CD4-positive, alpha-beta T cell (primary cell): ENCODE measurements at regions not wholly inside any gene's neighbourhood (a gene's known extent, or its start where the extent isn't known, plus 50 kb on each side); places are given as distances from the start of the nearest gene placed in this dataset.

Experiments used
- ATAC-seq: fragments of 200-7000 bp; cut with Tn5 transposase; one replicate; pipeline ENCODE4 v1.10.0; 2022; ENCODE audit warnings: mild to moderate bottlenecking; ENCODE audit not compliant: poor library complexity
- CTCF ChIA-PET: fragments of 350-600 bp; sonication (Branson Sonifier 250); formaldehyde crosslinking; loops from one replicate; lab custom pipeline; 2021; ENCODE audit warnings: antibody characterized with exemption, inconsistent platforms; lab: Charles Lee
- POLR2A ChIA-PET: fragments of 350-600 bp; sonication (Branson Sonifier 250); formaldehyde crosslinking; loops from one replicate; lab custom pipeline; 2021; ENCODE audit warnings: antibody characterized with exemption, inconsistent platforms; lab: Charles Lee
- DNase-seq, 14 experiments: peaks; one replicate each; pipeline ENCODE4 v3.0.0-alpha.2; 2013 to 2020; ENCODE audit warnings: mixed read lengths in 2 of 14
- H3K27ac ChIP-seq, 2 donors: one replicate each; pipeline versions ENCODE4 v1.5.1 to v1.7.0; 2013; ENCODE audit warnings: low read length in 2 of 2, low read depth in 1 of 2, mild to moderate bottlenecking in 1 of 2
- H3K27me3 ChIP-seq, 2 experiments: 1 replicate in 1 of 2; 2 replicates in 1 of 2; pipeline versions ENCODE4 v1.6.1 to v1.7.0; 2013; ENCODE audit warnings: low read length in 2 of 2, control low read depth in 1 of 2, mild to moderate bottlenecking in 1 of 2, moderate library complexity in 1 of 2; ENCODE audit not compliant: insufficient read depth in 2 of 2, control insufficient read depth in 1 of 2
- H3K36me3 ChIP-seq: one replicate; pipeline ENCODE4 v1.6.1; 2013; ENCODE audit warnings: low read length, control low read depth; ENCODE audit not compliant: insufficient read depth
- H3K4me1 ChIP-seq: one replicate; pipeline ENCODE4 v1.6.1; 2013; ENCODE audit warnings: low read length, control low read depth; ENCODE audit not compliant: insufficient read depth
- H3K4me3 ChIP-seq: one replicate; pipeline ENCODE4 v1.5.1; 2013; ENCODE audit warnings: mild to moderate bottlenecking, low read length, moderate library complexity
- H3K9me3 ChIP-seq, 2 experiments: 1 replicate in 1 of 2; 2 replicates in 1 of 2; pipeline versions ENCODE4 v1.6.1 to v1.7.0; 2013; ENCODE audit warnings: low read length in 2 of 2, mild to moderate bottlenecking in 2 of 2, control low read depth in 1 of 2, moderate library complexity in 1 of 2; ENCODE audit not compliant: control insufficient read depth in 1 of 2, insufficient read depth in 1 of 2
- H3K27ac Mint-ChIP-seq: one replicate; pipeline ENCODE4 v1.8.0; 2020; ENCODE audit warnings: mixed read lengths
- H3K27me3 Mint-ChIP-seq: one replicate; pipeline ENCODE4 v1.8.0; 2021; ENCODE audit warnings: mixed read lengths
- H3K36me3 Mint-ChIP-seq: one replicate; pipeline ENCODE4 v1.8.0; 2021; ENCODE audit warnings: low read depth, mixed read lengths
- H3K4me1 Mint-ChIP-seq: one replicate; pipeline ENCODE4 v1.8.0; 2021; ENCODE audit warnings: low read depth, mixed read lengths
- H3K4me3 Mint-ChIP-seq: one replicate; pipeline ENCODE4 v1.8.0; 2020; ENCODE audit warnings: mild to moderate bottlenecking, mixed read lengths
- H3K9me3 Mint-ChIP-seq: one replicate; pipeline ENCODE4 v1.8.0; 2020; ENCODE audit warnings: mixed read lengths
- CTCF ChIP-seq: fragments of 200-600 bp; IDR thresholded peaks from one replicate; pipeline ENCODE4 v1.8.0; 2022; ENCODE audit warnings: antibody characterized with exemption, mild to moderate bottlenecking
- intact Hi-C, 2 experiments: fragments of 100-400 bp; cut with DNase I in 1 of 2; cut with micrococcal nuclease in 1 of 2; formaldehyde crosslinking; loops; one replicate each; pipeline versions ENCODE4 v1.15.1 to v1.9.0; 2023 to 2025; cut with DNase I, micrococcal nuclease

DNA sequence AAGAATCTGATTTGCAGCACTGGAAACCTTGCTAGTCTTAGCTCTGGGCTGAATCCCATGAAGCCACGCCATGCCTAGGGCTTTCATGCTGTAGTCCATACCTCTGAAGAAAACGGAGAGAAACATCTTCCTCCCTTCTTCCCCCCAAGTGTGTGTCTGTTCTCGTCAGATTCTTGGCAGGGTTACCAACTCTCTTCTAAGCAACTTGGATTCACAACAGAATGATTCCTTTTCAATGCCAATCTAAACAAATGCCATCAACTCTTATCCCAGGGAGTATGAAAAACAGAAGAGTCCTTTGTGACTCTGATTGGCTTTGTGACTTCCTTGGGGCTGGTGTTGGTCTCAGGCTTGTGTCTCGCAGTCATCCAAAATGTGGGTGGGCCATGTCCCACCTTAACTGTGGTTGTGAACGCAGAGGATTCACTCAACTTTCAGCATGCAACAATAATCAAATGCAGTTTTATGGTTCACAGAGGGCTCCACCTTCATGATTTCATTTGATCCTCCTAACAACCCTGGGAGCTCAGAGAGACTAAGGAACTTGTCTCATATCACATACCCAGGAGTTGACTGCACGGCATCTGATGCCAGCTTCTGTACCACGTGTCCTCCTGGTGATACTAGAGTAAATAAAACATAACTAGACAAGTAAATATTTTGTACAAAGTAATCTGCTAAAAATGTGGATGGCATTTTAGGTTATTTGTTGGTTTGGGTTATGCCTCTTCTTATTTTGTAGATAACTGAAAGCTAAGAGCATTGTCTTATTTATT lies 186.0 kb upstream of the TNP1 start:
- intact Hi-C loops: no loop called here
- no peak for TF ChIP-seq CTCF
- no peaks in the 10 kb centered on the region for H3K36me3 Mint-ChIP-seq
- H3K27me3 Mint-ChIP-seq: peaks cover 7% of the 10 kb centered on the region
- no peaks in the 10 kb centered on the region for H3K4me1 Mint-ChIP-seq
- no peaks in the 10 kb centered on the region for H3K9me3 ChIP-seq
- CTCF ChIA-PET: no interaction called here
- H3K36me3 ChIP-seq: no peaks in the 10 kb centered on the region
- POLR2A ChIA-PET: no interaction called here
- DNase-seq: no peak
- no peak overlapping the region for H3K27ac Mint-ChIP-seq
- H3K4me1 ChIP-seq: no peaks in the 10 kb centered on the region
- no peaks in the 10 kb centered on the region for H3K27me3 ChIP-seq
- no peaks in the 10 kb centered on the region for H3K9me3 Mint-ChIP-seq
- H3K4me3 Mint-ChIP-seq: no peak overlapping the region
- H3K4me3 ChIP-seq: no peak overlapping the region
- ATAC-seq: no peak
- no peak overlapping the region for H3K27ac ChIP-seq

- Histone ChIP-seq H3K27ac (no peak overlapping the region), H3K4me1 (no peaks in the 10 kb centered on the region), H3K9me3 (no peaks in the 10 kb centered on the region), H3K4me3 (no peak overlapping the region), H3K27me3 (no peaks in the 10 kb centered on the region), H3K36me3 (no peaks in the 10 kb centered on the region)
- ATAC-seq: no peak
- Mint-ChIP-seq H3K27ac (no peak overlapping the region), H3K36me3 (no peaks in the 10 kb centered on the region), H3K27me3 (no peaks in the 10 kb centered on the region), H3K4me1 (no peaks in the 10 kb centered on the region), H3K9me3 (no peaks in the 10 kb centered on the region), H3K4me3 (no peak overlapping the region)
- TF ChIP-seq CTCF: no peak
- ChIA-PET POLR2A (no interaction called here), CTCF (no interaction called here)
- no peak for DNase-seq
- intact Hi-C loops: loop anchor here in 1 of 2 experiments (5.0 kb wide), 1 partner anchor 672 kb away; no protein-coding TSS in a partner anchor
Measured at GRCh38 chr2:217040099-217040498, 180.2 kb upstream of the TNP1 start.

GRCh38 chr2:217038001-217038400 lies 178.1 kb upstream of the TNP1 start:
- no peak overlapping the region for H3K27ac Mint-ChIP-seq
- POLR2A ChIA-PET: no interaction called here
- no peaks in the 10 kb centered on the region for H3K4me1 Mint-ChIP-seq
- ATAC-seq: no peak
- Histone ChIP-seq H3K4me1 (no peaks in the 10 kb centered on the region), H3K27ac (no peak overlapping the region), H3K36me3 (no peaks in the 10 kb centered on the region), H3K4me3 (no peak overlapping the region), H3K27me3 (no peaks in the 10 kb centered on the region), H3K9me3 (no peaks in the 10 kb centered on the region)
- no peak overlapping the region for H3K4me3 Mint-ChIP-seq
- DNase-seq: no peak
- TF ChIP-seq CTCF: no peak
- CTCF ChIA-PET: no interaction called here
- no peaks in the 10 kb centered on the region for H3K27me3 Mint-ChIP-seq
- H3K9me3 Mint-ChIP-seq: no peaks in the 10 kb centered on the region
- intact Hi-C loops: no loop called here
- H3K36me3 Mint-ChIP-seq: no peaks in the 10 kb centered on the region
